Ishikawa (cell line): ENCODE measurements at regions not wholly inside any gene's neighbourhood (a gene's known extent, or its start where the extent isn't known, plus 50 kb on each side); places are given as distances from the start of the nearest gene placed in this dataset.

ENCODE experiments used
- CEBPB ChIP-seq: IDR thresholded peaks from 2 replicates; pipeline ENCODE4 v1.6.1; 2012
- CREB1 ChIP-seq: IDR thresholded peaks from 2 replicates; pipeline ENCODE4 v1.6.1; 2012; ENCODE audit warnings: low read depth
- EGR1 ChIP-seq: IDR thresholded peaks from 2 replicates; pipeline ENCODE4 v1.6.1; 2012
- EP300 ChIP-seq: IDR thresholded peaks from 2 replicates; pipeline ENCODE4 v1.6.1; 2012; ENCODE audit warnings: borderline replicate concordance
- FOXM1 ChIP-seq: IDR thresholded peaks from 2 replicates; pipeline ENCODE4 v1.6.1; 2012; ENCODE audit warnings: low read depth, borderline replicate concordance
- MAX ChIP-seq: IDR thresholded peaks from 2 replicates; pipeline ENCODE4 v1.6.1; 2012
- NFIC ChIP-seq: IDR thresholded peaks from 2 replicates; pipeline ENCODE4 v1.6.1; 2012
- TAF1 ChIP-seq: IDR thresholded peaks from 2 replicates; pipeline ENCODE4 v1.6.1; 2012; ENCODE audit warnings: low read depth, mild to moderate bottlenecking
- TCF12 ChIP-seq: IDR thresholded peaks from 2 replicates; pipeline ENCODE4 v1.6.1; 2012; ENCODE audit warnings: low read depth
- TEAD4 ChIP-seq: IDR thresholded peaks from 2 replicates; pipeline ENCODE4 v1.6.1; 2012
- USF1 ChIP-seq: IDR thresholded peaks from 2 replicates; pipeline ENCODE4 v1.6.1; 2012
- YY1 ChIP-seq: IDR thresholded peaks from 2 replicates; pipeline ENCODE4 v1.6.1; 2012; ENCODE audit warnings: low read depth
- ZBTB7A ChIP-seq: IDR thresholded peaks from 2 replicates; pipeline ENCODE4 v1.6.1; 2012; ENCODE audit warnings: low read depth
- TF ChIP-seq, protein P1 (sequence below): IDR thresholded peaks from 2 replicates; pipeline ENCODE4 v1.6.1; 2012; ENCODE audit warnings: low read depth, mild to moderate bottlenecking

DNA sequence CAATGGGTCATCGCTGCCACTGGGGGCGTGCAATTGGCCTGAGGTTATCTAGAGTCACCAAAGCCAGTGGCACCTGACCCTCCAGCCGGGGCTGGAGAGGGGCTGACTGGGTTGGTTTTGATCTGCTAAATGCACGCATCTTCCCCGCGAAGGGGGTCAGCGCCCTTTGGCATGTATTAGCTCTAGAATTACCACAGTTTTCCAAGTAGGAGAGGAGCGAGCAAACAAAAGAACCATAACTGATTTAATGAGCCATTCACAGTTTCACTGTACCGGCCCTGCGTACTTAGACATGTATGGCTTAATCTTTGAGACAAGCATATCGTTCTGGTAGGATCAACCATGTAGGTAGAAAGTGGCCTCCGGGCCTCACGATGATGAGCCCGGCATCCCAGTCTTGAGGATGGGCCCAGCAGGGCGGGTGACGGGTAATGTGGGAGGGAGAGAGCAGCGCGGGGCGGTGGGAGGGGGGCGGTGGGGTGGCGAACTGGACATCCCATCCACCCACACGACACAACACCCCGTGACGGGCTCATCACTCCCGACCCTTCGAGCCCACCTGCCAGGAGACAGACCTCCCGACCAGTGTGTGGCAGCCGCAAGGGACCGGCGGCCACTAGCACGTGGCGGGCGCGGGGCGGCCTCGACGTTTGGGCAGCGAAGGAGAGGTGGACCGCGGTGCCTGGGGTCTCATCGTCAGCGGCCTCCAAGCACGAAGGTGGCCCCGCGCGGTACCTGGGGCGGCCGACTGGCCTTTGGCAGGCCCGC lies 1957.5 kb upstream of the DEFB115 start:
- TF ChIP-seq MAX (no peak), USF1 (no peak)

DNA sequence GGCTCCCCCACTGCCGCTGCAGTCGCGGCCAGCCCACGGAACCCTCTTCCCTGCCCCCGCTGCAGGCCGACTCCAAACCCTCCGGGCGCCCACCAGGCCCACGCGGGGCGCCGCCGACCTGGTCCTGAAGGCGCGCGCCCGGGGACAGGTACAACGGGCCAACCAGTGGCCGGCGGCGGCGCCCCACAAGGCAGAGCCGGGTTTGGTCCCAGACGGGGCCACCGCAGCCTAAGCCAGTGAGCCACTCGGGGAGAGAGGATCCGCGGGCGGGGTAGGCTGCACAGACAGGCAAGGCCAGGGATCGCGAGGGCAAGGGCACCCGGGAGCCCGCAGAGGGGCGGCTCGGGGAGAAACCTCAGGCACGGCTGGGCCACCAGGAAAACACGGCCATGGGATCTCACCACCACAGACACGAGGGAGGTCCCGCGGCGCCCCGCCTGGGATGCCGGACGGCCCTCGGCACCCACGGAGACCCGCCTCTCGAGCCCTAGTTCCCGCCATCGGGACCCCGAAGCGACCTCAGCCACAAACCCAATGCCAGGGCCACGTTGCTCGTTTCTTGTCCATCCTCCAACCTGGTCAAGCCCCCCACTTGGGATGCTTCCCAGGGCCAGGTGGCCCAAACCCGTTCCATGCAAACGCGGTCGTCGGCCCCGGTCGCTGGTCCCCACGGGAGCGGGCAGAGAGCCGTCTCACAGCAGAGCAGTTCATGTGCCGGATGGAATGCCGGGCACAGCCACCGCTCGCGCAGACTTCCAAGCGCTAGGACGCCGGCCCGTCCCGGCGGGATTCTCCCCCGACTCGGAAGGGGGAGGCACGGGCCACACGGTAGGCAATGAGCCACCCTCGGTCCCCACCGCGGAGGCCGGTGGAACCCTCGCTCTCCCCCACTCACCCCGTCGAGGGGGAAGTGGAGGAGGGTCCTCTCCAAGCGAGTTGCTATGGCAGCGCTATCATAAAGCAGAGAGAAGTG lies 1956.6 kb upstream of the DEFB115 start:
- TF ChIP-seq TCF12 (no peak), YY1 (no peak), ZBTB7A (no peak), USF1 (no peak)

- no peak for TF ChIP-seq NFIC
- TF ChIP-seq USF1, result no peak
- no peak for TF ChIP-seq EP300
- no peak for TF ChIP-seq EGR1
Observed at GRCh38 chr20:29301624-29302259, 1955.7 kb upstream of the DEFB115 start.

DNA sequence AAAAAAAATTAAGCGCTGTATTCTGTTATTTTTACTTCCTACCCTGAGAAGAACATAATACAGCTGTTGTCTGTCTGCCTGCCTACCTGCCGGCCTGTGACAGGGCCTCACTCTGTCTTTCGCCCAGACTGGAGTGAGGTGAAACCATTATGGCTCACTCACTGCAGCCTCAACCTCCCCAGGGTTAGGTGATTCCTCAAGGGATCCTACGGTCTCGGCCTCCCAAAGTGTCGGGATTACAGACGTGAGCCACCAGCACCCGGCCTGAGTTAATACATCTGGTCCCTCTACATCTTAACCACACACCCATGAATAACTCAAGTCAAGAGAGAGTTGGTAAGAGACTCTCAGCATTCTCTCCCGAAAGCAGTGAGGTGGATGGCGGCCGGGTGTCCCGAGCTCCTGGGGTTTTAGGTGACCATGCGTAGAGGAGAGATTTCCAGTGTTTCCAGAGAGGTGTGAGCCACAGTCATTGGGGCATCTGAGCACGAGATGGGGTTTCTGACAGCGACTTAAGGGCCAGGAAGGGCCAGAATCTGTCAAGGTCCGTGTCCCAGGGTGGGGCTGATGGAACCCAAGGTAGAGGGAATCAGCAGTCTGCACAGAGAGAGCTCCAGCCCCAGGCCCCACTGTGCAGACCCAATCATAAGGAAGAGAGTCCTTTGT lies 1954.4 kb upstream of the DEFB115 start:
- TF ChIP-seq YY1, result no peak

DNA sequence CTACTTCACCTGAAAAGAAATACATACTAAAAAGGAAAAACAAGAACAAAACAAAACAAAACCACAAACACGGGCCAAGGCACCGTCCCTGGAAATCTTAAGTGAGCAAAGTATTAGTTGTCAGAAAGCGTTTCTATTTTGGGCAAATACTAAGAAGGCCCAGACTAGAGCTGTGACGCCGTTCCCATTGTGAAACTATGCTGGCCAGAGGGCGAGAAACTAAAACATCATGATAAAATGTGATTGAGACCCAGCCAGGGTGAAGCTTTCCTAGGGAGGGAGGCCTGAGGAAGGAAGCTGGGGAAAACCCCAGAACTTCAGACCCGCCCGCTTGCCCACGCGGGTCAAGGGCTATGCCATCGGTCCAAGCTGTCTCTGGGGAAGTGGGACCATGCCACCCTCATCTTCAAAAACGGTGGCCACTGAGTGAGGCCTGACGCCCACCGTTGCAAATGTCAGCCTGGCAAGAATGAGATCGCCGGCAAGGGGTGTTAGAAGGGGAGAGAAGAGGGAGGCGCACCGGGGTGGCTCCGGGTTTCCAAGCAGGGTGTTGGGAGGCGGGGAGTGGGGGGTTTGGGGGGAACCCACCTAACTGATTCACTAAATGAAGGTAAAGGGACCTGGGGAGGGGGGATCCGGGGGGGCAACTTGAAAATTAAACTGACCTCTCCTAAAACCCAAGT lies 1950.9 kb upstream of the DEFB115 start:
- TF ChIP-seq TAF1 (no peak), FOXM1 (no peak), NFIC (no peak), EGR1 (no peak), MAX (no peak), TCF12 (no peak), YY1 (no peak), TEAD4 (no peak), ZBTB7A (no peak), EP300 (no peak), USF1 (no peak), CEBPB (no peak)

DNA sequence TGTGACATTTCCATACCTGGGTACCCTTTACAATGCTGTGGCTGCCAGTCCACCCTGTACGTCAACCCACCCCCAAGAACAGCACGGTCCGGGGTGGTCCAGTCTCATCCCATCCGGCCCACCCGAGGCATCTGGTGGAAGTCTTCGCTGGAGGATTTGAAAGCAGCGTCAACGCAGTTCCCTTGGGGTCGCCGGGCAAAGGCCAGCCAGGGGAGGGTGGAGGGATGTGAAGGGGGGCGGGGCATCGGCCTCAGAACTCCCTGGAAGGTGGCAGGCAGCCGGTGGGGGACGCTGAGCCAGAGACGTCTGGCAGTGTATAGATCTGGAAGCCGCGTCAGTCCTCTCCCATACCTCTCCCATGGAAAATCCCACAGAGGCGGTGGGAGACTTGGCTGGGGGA lies 1944.0 kb upstream of the DEFB115 start:
- TF ChIP-seq NFIC, result no peak
- no peak for TF ChIP-seq FOXM1
- no peak for TF ChIP-seq CEBPB

- no peak for TF ChIP-seq MAX
Observed at GRCh38 chr20:29314294-29314693, 1943.2 kb upstream of the DEFB115 start.

DNA sequence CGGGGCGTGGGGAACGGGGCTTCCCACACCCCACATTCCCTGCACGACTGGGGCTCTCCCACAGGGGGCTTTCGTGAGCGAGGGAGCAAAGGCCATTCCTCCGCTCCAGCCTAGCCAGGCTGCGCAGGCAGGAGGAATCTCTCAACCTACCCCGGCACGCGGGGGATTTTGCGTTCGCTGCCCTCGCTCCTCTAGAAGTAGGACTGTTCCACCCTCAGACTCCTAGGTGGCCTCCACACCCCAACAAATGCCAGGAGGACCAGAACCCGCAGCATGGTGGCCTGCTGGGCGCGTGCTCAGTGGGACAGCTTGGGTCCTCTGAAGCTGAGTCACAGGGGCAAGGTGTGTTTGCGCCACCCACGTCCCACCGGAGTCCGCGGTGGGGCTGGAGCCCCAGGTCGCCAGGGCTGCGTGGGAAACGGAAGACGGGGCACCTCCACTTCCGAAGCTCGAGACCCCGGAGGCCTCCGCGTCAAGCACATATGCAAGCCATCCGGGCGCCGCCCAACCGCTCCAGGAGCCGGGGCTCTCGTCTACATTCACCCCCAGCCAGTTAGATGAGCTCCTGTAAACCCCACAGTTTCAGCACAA lies 1938.5 kb upstream of the DEFB115 start:
- TF ChIP-seq CEBPB (no peak), CREB1 (no peak), TAF1 (no peak)
- TF ChIP-seq, protein P1, sequence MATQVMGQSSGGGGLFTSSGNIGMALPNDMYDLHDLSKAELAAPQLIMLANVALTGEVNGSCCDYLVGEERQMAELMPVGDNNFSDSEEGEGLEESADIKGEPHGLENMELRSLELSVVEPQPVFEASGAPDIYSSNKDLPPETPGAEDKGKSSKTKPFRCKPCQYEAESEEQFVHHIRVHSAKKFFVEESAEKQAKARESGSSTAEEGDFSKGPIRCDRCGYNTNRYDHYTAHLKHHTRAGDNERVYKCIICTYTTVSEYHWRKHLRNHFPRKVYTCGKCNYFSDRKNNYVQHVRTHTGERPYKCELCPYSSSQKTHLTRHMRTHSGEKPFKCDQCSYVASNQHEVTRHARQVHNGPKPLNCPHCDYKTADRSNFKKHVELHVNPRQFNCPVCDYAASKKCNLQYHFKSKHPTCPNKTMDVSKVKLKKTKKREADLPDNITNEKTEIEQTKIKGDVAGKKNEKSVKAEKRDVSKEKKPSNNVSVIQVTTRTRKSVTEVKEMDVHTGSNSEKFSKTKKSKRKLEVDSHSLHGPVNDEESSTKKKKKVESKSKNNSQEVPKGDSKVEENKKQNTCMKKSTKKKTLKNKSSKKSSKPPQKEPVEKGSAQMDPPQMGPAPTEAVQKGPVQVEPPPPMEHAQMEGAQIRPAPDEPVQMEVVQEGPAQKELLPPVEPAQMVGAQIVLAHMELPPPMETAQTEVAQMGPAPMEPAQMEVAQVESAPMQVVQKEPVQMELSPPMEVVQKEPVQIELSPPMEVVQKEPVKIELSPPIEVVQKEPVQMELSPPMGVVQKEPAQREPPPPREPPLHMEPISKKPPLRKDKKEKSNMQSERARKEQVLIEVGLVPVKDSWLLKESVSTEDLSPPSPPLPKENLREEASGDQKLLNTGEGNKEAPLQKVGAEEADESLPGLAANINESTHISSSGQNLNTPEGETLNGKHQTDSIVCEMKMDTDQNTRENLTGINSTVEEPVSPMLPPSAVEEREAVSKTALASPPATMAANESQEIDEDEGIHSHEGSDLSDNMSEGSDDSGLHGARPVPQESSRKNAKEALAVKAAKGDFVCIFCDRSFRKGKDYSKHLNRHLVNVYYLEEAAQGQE, result no peak
